GM13976 (cell line): ENCODE measurements at regions not wholly inside any gene's neighbourhood (a gene's known extent, or its start where the extent isn't known, plus 50 kb on each side); places are given as distances from the start of the nearest gene placed in this dataset.

ENCODE experiments used
- DNase-seq: peaks from one replicate; pipeline ENCODE4 v3.0.0; 2012; ENCODE audit warnings: low spot score
- in situ Hi-C: fragments of 300-500 bp; cut with MboI; formaldehyde crosslinking; loops from one replicate; pipeline ENCODE4 v1.12.0; 2022; ENCODE audit warnings: low sequenced_read_pairs, mixed read lengths, inconsistent platforms; ENCODE audit not compliant: unreplicated experiment
- TF ChIP-seq, protein P1 (sequence below): IDR thresholded peaks from 2 replicates; pipeline ENCODE4 v1.5.1; 2012; ENCODE audit warnings: borderline replicate concordance, mild to moderate bottlenecking; ENCODE audit not compliant: insufficient read depth; ENCODE audit errors: extremely low read depth, missing control alignments, control extremely low read depth

GRCh38 chr4:26005764-26006163 lies 91.7 kb downstream of the SMIM20 start:
- TF ChIP-seq, protein P1, sequence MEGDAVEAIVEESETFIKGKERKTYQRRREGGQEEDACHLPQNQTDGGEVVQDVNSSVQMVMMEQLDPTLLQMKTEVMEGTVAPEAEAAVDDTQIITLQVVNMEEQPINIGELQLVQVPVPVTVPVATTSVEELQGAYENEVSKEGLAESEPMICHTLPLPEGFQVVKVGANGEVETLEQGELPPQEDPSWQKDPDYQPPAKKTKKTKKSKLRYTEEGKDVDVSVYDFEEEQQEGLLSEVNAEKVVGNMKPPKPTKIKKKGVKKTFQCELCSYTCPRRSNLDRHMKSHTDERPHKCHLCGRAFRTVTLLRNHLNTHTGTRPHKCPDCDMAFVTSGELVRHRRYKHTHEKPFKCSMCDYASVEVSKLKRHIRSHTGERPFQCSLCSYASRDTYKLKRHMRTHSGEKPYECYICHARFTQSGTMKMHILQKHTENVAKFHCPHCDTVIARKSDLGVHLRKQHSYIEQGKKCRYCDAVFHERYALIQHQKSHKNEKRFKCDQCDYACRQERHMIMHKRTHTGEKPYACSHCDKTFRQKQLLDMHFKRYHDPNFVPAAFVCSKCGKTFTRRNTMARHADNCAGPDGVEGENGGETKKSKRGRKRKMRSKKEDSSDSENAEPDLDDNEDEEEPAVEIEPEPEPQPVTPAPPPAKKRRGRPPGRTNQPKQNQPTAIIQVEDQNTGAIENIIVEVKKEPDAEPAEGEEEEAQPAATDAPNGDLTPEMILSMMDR = no peak
- no peak for DNase-seq
- in situ Hi-C loops = no loop called here

GRCh38 chr4:26008737-26009136 lies 94.7 kb downstream of the SMIM20 start:
- in situ Hi-C loops = no loop called here
- TF ChIP-seq, protein P1 = no peak

GRCh38 chr4:26009502-26009901 lies 95.5 kb downstream of the SMIM20 start:
- in situ Hi-C loops = no loop called here
- DNase-seq = no peak
- TF ChIP-seq, protein P1 = no peak

More at GRCh38 chr4:26008737-26009136, 94.7 kb downstream of the SMIM20 start:
- DNase-seq = no peak

- DNase-seq = no peak
- in situ Hi-C loops = no loop called here
- TF ChIP-seq, protein P1 = no peak
These were observed 96.3 kb downstream of the SMIM20 start for GRCh38 chr4:26010304-26010703.

DNA sequence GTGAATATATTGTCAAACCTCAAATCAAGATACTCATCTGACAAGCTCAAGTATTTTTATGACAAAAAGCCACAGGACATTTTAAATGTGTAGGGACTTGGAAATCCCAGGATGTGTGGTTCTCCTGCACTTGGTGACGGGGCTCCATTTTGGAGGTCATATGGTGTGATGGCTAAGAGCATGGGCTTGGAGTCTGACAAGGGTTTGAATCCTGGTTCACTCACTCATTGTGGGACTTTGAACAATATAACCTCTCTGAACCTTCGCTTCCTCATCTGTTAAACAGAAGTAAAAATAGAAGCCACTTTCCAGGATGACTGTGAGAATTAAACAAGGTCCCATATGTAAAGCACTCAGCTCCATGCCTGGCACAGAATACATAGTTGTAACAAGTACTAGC lies 99.6 kb downstream of the SMIM20 start:
- DNase-seq = no peak
- in situ Hi-C loops = no loop called here
- TF ChIP-seq, protein P1 = no peak

- DNase-seq = no peak
- TF ChIP-seq, protein P1 = no peak
- in situ Hi-C loops = no loop called here
These were observed 101.2 kb downstream of the SMIM20 start for GRCh38 chr4:26015133-26015651.

GRCh38 chr4:26015906-26016305 lies 101.9 kb downstream of the SMIM20 start:
- in situ Hi-C loops = no loop called here

More at GRCh38 chr4:26015906-26016305, 101.9 kb downstream of the SMIM20 start:
- no peak for DNase-seq
- TF ChIP-seq, protein P1 = no peak
